Tibial nerve (tissue), 3 donors: ENCODE measurements at regions not wholly inside any gene's neighbourhood (a gene's known extent, or its start where the extent isn't known, plus 50 kb on each side); places are given as distances from the start of the nearest gene placed in this dataset.

Experiments
- POLR2A ChIP-seq, 2 donors: fragments of 450-650 bp; IDR thresholded peaks; one replicate each; pipeline ENCODE4 v1.6.1; 2017; ENCODE audit warnings: antibody characterized with exemption in 2 of 2, mild to moderate bottlenecking in 2 of 2, moderate library complexity in 2 of 2
- TF ChIP-seq, protein P1 (sequence below), 5 experiments: fragments of 200-600 bp in 3 of 5; fragments of 450-650 bp in 2 of 5; sonication (generic) in 3 of 5; IDR thresholded peaks; one replicate each; pipeline ENCODE4 v1.5.1; 2016 to 2019; ENCODE audit warnings: antibody characterized with exemption in 5 of 5, mild to moderate bottlenecking in 3 of 5, moderate library complexity in 2 of 5

DNA sequence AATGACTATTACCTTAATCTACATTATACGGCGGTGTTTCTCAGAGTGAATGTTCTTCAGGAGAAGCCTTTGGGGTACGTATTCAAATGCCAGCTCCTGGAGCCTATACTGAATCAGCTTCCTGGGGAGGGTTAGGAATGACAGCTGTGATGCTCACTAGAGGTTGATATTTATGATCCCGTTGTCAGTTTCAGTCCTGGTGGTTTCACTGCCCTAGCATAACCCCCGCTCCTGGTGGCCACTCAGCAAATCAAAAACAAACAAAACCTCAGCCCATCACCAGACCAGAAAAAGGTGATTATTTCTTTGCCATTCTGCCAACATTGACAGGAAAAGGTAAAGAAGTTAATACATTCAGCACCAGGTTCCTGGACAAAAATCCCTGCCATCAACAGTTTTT lies 136.5 kb upstream of the CRY1 start:
- no peak for TF ChIP-seq POLR2A (IDR thresholded peaks at IDR 0.05)
- TF ChIP-seq, protein P1, sequence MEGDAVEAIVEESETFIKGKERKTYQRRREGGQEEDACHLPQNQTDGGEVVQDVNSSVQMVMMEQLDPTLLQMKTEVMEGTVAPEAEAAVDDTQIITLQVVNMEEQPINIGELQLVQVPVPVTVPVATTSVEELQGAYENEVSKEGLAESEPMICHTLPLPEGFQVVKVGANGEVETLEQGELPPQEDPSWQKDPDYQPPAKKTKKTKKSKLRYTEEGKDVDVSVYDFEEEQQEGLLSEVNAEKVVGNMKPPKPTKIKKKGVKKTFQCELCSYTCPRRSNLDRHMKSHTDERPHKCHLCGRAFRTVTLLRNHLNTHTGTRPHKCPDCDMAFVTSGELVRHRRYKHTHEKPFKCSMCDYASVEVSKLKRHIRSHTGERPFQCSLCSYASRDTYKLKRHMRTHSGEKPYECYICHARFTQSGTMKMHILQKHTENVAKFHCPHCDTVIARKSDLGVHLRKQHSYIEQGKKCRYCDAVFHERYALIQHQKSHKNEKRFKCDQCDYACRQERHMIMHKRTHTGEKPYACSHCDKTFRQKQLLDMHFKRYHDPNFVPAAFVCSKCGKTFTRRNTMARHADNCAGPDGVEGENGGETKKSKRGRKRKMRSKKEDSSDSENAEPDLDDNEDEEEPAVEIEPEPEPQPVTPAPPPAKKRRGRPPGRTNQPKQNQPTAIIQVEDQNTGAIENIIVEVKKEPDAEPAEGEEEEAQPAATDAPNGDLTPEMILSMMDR (IDR thresholded peaks at IDR 0.05): no peak
